ENCODE measurements at regions not wholly inside any gene's neighbourhood (a gene's known extent, or its start where the extent isn't known, plus 50 kb on each side); places are given as distances from the start of the nearest gene placed in this dataset.

DNA sequence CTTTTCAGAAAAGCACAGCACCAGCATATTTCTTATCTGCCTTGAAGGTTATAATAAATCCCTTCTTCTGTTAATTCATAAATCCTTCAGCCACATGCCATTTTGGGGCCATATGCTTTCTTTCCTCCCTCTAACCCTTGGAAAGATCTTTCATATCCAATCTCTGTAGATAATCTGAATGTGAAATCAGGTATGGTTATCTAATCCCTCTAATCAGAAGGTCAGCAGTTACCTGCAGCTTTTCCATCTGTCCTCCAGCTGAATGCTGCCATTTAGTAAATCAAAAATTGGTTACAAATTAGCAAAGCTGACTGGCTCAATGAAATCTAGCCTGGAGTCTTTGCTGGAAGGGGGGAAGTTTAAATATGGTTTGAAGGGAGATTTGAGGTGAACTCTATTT lies 230.5 kb downstream of the PIK3C3 start:
- no peak for TF ChIP-seq CTCF (IDR thresholded peaks at IDR 0.05)
- Histone ChIP-seq H3K27me3 (no peaks in the 10 kb centered on the region), H3K4me3 (no peak overlapping the region), H3K4me1 (no peaks in the 10 kb centered on the region), H3K27ac (no peak overlapping the region), H3K36me3 (no peaks in the 10 kb centered on the region), H3K9me3 (no peaks in the 10 kb centered on the region)
- ATAC-seq: no peak
- no peak for DNase-seq
- intact Hi-C loops (cut with DNase I): no loop called here

GRCh38 chr18:42187611-42188380 lies 232.8 kb downstream of the PIK3C3 start:
- DNase-seq (no peak), ATAC-seq (no peak)
- intact Hi-C loops (cut with DNase I): no loop called here
- 68 to 72% methylated on average over 4 of the region's 4 CpGs for WGBS, 2 donors
- no peaks in the 10 kb centered on the region for H3K36me3 ChIP-seq
- H3K27ac ChIP-seq: no peak overlapping the region
- H3K27me3 ChIP-seq: no peaks in the 10 kb centered on the region
- no peaks in the 10 kb centered on the region for H3K4me1 ChIP-seq
- TF ChIP-seq CTCF (IDR thresholded peaks at IDR 0.05): no peak
- H3K9me3 ChIP-seq: no peaks in the 10 kb centered on the region
- H3K4me3 ChIP-seq: no peak overlapping the region

DNA sequence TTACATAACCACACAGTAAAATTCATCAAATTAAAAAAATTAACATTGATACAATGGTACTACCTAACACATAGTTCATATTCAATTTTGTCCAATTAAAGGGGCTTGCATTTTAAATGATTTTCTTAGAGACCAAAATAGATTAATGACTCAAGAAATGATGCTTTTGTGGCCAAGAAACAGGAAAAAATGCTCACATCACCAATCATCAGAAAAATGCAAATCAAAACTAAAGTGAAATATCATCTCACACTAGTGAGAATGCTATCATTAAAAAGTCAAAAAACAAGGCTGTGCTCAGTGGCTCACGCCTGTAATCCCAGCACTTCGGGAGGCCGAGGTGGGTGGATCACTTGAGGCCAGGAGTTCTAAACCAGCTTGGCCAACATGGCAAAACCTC lies 235.6 kb downstream of the PIK3C3 start:
- Histone ChIP-seq H3K4me1 (no peaks in the 10 kb centered on the region), H3K4me3 (no peak overlapping the region), H3K9me3 (no peaks in the 10 kb centered on the region), H3K36me3 (no peaks in the 10 kb centered on the region), H3K27me3 (no peaks in the 10 kb centered on the region), H3K27ac (no peak overlapping the region)
- 83 to 89% methylated on average over 3 of the region's 3 CpGs for WGBS, 2 donors
- ATAC-seq (no peak), DNase-seq (no peak)
- intact Hi-C loops (cut with DNase I): no loop called here
- TF ChIP-seq CTCF (IDR thresholded peaks at IDR 0.05): no peak

GRCh38 chr18:42192251-42193248 lies 237.5 kb downstream of the PIK3C3 start:
- Histone ChIP-seq H3K27me3 (no peaks in the 10 kb centered on the region), H3K9me3 (no peaks in the 10 kb centered on the region), H3K4me1 (no peaks in the 10 kb centered on the region), H3K4me3 (no peak overlapping the region), H3K27ac (no peak overlapping the region), H3K36me3 (no peaks in the 10 kb centered on the region)
- DNase-seq (no peak), ATAC-seq (no peak)
- intact Hi-C loops (cut with DNase I): no loop called here
- no peak for TF ChIP-seq CTCF (IDR thresholded peaks at IDR 0.05)
- 61 to 69% methylated on average over 5 of the region's 5 CpGs for WGBS, 2 donors

Measured in heart right ventricle (tissue), 16 donors.